ENCODE measurements at regions not wholly inside any gene's neighbourhood (a gene's known extent, or its start where the extent isn't known, plus 50 kb on each side); places are given as distances from the start of the nearest gene placed in this dataset.

DNA sequence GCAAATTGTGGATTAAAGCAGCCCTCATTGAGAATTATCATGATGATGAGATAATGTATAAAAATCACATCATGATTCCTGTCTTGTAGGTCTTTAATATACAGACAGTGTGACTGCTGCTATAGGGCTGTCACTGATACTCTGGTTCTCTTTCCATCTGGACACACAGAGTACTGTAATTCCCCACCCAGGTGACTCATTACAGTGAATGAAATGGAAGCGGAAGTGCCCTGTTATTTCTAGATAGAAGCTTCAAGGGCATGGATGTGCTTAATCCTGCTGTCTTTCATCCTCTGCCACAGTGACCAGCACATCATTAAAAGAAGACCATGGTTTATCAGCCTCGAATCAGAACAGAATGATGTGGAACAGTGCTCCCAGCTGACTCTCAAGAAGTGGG lies 1234.0 kb downstream of the SORCS3 start:
- no peak for TF ChIP-seq POLR2A (IDR thresholded peaks at IDR 0.05)
- TF ChIP-seq, protein P1, sequence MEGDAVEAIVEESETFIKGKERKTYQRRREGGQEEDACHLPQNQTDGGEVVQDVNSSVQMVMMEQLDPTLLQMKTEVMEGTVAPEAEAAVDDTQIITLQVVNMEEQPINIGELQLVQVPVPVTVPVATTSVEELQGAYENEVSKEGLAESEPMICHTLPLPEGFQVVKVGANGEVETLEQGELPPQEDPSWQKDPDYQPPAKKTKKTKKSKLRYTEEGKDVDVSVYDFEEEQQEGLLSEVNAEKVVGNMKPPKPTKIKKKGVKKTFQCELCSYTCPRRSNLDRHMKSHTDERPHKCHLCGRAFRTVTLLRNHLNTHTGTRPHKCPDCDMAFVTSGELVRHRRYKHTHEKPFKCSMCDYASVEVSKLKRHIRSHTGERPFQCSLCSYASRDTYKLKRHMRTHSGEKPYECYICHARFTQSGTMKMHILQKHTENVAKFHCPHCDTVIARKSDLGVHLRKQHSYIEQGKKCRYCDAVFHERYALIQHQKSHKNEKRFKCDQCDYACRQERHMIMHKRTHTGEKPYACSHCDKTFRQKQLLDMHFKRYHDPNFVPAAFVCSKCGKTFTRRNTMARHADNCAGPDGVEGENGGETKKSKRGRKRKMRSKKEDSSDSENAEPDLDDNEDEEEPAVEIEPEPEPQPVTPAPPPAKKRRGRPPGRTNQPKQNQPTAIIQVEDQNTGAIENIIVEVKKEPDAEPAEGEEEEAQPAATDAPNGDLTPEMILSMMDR (IDR thresholded peaks at IDR 0.05) = no peak

All from adrenal gland (tissue), 5 donors.